ENCODE measurements at regions not wholly inside any gene's neighbourhood (a gene's known extent, or its start where the extent isn't known, plus 50 kb on each side); places are given as distances from the start of the nearest gene placed in this dataset.

DNA sequence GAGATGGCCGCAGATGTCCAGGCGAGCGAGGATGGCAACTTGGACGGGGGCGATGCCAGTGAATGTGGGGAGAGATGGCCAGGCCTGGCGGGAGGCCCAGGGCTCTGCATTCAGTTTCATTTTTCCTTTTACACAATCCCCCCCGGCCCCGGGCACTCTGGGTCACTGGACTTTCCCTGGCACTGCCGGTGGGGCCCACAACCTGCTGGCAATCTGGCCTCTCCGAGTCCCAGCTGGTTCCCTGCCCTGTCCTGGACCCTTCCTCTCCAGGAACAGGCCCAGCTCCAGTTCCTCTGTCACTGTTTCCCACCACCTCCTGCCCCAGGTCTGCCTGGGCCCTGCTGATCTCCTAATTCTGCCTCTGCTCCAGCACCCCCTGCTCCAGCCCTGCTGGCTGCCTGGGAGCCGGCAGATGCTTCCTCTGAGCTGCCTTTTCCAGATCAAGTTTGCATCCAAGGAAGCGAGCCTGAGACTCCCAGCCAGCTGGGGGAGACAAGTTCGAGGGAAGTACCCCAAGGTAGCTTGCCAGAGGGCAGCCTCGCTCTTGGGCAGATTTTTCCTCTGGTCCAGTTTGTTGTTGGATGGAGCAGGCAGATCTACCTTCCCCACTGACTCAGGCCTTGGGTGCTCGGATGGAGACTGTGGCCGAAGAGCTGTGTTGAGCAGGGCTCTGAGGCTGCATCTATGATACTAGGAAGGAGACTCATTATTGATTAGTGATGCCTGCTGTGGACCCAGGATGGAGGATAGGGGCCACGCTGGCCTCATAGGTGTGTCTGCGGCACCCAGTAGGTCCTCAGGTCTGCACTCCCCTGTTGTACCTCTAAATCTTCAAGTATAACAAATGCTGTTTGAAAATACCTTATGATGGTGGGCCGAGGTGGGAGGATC, 83.2 kb downstream of the CEBPB start:
- no peak for DNase-seq (ENCODE audit: low read depth)

DNA sequence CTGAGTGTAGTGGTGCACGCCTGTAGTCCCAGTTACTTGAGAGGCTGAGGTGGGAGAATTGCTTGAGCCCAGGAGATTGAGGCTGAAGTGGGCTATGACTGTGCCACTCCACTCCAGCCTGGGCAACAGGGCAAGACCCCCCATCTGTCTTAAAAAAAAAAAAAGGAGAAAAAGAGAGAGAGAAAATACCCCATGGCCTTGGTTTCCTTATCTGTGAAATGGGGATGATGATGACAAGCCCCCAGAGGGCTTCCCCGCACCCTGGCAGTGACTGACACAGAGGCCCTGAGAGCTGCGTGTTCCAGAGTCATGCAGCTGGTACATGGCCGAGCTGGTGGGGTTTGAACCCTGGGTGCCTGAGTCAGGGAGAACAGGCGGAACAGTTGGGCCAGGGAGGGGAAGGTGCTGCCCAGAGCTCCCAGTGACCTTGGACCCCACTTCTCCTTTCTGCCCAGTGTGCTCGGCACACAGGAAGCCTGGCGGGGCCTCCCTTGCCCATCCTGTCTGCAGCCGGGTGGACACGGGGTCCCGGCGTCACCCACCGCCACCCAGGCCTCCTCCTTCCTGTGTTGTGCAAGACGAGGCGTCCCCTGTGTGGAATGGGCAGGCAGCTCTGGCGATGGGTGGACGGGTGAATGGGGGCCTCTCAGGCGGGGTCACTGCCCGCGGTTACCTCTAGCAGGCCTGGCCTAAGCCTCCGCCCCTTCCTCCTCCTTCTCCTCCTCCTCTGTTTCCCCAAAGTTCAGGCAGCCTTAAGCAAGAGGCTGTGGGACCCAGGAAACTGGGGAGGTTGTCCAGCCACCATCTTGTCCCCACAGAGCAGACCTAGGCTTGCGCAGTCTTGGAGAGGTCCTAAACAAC, 84.2 kb downstream of the CEBPB start:
- DNase-seq (ENCODE audit: low read depth), result no peak

DNA sequence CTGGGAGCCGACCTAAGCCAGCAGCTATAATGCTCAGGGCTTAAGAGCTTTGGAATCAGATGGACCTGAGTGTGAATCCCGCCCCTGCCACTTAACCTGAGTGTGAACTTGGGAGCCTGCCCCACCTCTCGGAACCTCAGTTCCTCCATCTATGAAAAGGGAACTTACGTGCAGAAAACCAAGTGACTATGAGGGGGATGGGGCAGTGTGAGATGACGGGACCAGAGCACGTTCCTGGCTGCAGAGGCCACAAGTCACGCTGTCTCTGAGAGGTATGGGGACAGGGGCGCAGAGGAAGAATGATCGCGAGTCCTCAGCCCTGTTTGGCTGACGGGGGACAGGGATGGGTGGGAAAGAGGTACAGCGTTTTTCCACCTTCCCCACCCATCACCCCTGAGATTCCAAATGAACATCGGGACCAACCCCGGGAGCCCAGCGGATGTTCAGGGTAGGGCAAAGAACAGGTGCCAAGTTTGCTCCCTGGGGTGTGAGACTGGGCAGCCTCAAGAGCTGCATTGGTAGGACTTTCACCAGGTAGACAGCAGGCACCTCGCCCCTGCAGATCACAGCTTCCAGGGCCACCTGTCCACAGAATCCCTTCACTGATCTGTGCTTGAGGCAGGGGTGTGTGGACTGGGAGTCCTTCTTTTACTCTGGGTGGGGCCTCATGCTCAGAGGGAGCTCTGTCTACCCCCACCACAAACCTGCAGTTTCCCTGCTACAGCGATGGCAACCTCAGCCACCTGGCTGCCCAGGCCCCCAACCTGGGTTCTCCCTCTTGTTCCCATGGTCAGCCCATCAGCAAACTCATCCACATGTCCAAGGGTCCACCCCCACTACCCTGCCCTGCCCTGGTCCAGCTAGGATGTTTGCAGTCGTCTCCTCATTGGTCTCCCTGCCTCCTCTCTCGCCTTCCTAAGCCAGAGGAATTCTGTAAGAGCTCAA, 85.8 kb downstream of the CEBPB start:
- no peak for DNase-seq (ENCODE audit: low read depth)

DNA sequence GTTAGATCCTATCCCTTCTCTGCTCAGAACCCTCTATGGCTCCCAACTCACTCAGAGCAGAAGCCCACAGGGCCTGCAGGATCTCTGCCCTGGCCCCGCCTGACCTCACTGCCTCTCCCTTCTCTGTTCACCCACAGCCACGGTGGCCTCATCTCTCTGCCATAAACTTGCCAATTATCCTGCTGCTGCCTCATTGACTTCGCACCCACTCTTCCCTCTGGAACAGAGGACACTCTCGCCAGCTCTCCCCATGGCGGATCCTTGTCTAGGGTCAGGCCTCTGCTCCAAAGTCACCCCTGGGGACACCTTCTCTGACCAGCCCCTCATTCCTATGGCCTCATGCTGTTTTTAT, 86.4 kb downstream of the CEBPB start:
- no peak for DNase-seq (ENCODE audit: low read depth)

DNA sequence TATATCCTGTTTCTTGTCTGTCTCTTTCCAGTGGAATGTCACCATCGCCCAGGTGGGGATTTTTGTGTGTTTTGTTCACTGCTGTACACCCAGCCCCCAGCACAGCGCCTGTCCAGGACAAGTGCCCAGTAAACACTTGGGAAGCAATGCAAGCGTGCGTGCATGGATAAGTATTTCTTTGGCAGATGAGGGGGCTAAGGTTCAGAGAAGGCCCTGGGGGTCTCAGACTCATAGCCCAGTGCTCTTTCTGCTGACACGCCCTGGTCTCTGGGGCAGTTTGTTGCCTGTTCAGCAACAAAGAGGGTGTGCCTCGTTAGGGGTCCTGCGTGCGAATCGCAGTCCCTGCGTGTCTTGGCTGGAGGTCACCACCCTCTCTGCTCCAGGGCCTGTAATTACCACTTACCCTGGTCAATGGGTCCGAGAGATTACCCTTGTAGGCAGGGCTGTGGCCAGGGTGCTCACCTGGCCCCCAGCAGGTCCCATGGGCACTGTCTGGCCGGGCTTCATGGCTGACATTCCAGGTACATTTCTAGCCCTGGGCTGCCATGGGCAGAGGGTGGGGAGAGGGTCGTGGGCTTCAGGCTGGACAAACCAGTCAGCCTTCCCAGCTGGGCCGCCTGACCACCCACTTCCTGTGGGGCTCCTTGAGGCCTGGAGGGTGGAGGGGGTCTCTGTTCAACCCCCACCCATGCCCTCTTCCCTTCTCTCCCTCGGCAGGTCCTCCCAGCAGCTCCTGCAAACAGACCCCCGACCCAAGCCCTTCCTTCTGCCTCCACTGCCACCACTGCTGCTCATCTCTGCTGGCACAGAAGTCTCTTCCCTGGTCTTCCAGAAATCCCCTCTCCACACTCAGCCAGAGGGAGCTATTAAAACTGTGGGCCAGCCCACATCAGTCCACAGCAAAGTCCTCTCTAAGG, 87.1 kb downstream of the CEBPB start:
- DNase-seq (ENCODE audit: low read depth), result no peak

DNA sequence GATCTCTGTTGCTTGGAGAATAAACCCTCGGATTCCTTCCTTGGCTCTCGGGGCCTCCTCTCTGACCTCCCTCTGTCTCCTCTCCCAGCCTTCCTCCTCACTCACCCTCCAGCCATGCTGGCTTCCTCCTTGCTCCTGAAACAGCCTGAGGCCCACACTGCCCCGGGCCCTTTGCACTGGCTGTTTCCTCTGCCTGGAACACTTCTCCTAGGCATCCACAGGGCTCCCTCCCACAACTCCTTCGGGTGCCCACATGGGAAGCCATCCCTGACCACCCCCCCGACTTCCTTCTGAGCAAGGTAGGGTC, 87.7 kb downstream of the CEBPB start:
- no peak for DNase-seq (ENCODE audit: low read depth)

DNA sequence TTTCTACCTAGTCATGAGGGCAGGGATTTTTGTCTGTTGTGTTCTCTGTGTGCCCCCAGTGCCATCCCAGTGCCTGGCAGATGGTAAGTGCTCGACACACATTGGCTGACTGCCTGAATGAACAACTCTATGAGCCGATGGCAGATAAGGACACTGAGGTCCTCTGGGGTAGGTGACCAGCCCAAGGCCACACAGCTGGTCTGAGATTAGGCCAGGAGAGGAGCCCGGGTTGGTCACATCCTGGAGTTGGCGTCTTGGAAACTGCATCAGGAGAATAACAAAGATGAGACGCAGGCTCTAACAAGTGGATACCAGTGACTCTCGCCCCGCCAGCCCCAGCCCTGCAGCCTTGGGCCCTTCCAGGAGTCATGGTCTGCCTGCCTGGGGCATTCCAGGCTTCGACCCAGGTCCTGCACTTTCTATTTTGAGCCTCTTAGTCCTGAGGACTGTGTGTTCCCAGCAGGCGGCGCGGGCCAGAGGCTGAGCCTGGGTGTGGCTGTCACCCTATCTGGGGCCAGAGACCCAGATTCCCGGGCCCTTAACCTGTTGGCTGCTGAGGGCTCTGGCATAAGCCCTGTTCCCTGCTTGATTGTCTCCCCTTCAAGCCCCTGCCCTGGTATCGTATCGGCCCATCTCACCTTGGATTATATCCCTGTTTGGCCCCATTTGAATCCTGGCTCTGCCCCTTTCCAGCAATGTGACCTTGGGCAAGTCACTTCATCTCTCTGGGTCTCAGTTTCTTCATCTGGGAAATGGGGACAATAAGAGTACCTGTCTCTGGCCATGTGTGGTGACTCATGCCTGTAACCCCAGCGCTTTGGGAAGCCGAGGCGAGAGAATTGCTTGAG, 88.3 kb downstream of the CEBPB start:
- no peak for DNase-seq (ENCODE audit: low read depth)

DNA sequence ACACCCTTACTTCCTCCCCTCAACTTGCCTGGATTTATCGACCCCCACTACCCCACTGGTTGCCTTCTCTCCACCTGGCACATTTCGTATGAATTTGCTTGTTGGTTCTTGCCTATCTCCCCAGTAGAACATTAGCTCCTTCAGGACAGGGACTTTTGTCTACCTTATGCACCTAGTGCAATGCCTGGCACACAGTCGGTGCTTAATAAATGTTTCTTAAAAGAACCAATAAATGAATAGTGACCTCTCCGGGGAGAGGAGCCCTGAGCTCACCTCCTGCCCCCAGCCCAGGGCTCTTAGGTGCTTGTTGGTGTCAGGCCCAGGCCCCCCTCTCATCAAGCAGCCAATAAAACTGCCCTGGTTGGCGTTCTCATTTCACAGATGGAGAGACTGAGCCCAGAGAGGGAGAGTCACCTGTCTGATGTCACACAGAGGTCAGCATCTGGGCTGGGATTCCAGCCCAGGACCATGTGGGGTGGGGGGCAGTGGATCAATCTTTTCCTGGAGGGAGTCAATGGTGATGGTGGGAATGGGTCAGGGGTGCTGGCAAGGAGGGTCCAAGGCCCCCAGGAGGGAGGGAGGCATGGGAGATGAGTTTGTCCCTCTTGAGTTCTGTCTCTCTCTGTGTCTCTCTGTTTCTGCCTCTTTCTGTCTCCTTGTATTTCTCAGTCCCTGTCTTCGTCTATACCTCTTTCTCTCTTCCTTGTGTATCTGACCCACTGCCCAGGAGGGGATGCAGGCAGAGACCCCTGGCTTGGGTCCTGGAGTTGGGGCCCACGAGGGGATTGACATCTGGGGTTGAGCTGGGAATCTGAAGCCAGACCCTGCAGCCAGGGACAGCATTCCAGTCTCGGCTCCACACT, 89.6 kb downstream of the CEBPB start:
- no peak for DNase-seq (ENCODE audit: low read depth)

DNA sequence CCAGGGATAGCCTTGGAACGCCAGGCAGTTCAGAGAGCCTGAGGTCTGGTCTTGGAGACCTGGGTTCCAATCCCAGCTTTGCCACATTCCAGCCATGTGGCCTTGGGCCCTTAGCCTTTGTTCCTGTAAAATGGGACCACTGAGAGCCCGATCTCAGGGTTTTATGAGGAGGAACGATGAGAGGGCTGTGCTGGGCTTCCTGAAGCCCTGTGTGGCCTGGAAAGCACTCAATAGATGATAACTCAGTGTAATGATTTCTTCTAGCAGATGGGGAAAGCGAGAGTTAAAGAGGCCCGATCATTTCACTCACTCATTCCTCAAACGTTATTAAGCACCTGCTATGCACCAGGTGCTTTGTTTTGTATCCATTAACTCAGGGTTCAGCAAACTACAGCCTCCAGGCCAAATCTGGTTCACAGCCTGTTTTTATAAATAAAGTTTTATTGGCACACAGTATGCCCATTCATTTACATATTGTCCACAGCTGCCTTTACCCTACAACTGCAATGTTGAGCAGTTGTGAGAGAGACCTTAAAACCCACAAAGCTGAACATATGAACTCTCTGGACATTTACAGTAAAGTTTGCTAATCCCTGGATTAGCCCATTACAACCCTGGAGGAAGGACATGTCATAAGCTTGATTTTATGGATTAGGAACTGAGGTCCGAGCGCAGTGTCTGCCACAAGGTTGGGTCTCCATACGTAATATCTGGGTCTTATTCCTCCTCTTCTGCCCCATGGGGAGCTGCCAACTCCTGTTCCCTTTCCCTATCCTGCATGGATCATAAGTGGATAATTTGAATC, 90.4 kb downstream of the CEBPB start:
- DNase-seq (ENCODE audit: low read depth), result no peak

DNA sequence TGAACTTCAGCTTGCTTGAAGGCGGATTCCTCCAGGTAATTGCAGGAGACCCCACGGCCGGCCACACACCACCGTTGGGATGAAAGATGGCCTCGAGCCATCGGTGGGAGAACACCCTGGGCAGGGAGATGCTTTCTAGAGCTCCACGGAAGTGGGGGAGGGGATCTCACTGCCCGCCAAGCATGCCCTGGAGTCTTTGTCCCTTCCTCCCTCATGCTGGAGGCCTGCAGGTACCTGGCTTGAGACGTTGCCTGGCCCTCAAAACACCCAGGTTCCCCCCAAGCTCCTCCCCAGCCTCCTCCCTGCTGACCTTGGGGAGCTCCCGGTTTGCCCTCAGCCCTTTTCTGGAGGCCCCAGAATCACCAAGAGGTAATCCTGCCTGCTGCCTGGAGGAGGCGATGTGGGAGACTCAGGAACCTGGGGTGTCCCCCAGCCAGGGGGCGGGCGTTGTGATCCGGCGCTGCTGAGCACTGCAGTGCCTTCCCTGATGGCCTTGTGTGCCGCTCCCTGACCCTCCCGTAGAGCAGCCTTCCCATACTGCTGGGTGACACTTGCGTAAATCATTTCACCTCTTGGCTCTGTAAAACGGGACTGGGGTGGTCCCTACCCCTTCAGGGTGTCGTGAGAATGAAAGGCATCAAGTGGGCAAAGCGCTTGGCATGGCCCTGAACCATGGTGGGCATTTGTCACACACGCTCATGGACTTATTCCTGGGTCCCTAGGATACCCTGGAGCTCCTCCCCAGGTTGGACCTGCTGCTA, 91.4 kb downstream of the CEBPB start:
- DNase-seq (ENCODE audit: low read depth), result no peak

DNA sequence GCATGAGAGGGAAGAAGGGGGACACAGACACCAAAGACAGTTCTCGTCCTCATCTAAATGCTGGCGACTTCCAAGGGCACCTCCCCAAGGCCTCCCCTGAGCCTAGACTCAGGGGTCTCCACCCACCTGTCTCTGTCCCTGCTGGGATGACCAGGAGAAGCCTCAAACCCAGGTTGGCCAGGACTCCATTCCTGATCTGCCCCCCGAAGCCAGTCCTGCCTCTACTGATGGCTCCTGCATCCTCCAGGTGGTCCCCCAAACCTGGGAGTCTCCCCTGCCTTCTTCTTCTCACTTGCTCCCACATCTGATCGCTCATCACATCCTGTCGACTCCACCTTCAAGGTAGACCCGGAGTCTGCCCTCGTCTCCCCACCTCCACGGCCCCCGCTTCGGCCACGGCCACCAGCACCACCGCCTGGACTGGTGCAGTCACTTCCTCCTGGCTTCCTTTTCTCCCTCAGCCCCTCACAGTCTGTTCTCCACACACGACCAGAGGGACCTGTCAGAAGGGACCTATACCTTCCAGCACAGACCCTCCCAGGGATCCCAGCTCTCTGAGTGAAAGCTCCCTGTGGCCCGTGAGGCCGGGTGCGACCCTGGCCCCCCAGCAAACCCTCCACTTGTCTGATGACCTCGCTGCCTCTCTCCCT, 92.1 kb downstream of the CEBPB start:
- DNase-seq (ENCODE audit: low read depth), result no peak

DNA sequence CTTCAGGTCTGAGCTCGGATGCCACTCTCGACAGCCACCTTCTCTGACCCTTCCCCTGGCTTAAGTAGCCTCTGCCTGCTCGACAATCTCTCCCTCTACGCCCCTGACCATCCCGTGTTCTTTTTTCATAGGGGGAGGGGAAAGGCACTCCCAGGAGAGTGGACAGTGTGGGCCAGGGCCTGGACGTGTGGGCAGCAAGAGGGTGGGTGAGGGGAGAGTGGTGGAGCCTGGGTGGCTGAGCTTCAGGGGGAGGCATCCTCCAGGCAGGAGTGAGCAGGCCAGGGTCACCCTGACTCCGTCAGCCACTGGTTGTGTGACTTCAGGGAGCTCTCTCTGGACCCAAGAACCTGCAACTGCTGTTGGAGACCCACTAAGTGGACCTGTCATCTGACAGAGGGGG, 92.7 kb downstream of the CEBPB start:
- DNase-seq (ENCODE audit: low read depth), result no peak

DNA sequence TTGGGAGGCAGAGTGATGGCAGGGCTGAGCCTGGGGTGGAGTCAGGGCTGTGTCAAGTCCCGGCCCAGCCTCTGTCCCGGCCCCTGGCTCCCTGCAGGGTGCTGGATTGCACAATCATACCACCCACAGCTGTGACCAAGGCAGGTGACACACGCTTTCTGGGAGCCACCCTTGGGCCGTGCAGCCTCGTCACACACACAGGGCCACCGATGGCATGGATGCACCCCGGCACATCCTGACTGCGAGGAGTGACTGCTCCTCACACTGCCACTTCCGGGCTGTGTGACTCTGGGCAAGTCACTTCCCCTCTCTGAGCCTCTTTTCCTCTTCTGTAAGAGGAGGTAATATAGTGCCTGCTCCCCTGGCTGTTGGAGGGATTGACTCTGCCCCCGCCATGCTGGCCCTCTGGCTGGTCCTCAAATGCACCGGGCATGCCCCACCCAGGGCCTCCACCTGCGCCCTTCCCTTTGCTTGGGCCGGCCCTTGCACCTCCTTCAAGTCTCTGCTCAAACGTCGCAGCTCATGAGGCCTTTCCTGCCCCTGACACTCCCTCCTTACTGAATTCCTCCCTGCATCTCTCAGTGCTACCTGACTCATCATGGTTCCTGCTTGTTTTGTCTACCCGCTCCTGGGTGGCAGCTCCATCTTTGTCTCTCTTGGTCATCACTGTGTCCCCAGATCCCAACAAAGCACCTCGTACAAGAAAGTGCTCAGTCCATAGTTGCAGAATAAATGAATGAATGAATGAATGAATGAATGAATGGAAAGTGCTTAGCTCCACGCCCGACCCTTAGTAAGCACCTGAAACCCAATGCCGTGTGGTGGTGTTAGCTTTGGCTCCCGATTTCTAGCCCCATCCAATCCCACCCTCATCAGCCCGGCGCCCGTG, 93.5 kb downstream of the CEBPB start:
- DNase-seq (ENCODE audit: low read depth), result no peak

DNA sequence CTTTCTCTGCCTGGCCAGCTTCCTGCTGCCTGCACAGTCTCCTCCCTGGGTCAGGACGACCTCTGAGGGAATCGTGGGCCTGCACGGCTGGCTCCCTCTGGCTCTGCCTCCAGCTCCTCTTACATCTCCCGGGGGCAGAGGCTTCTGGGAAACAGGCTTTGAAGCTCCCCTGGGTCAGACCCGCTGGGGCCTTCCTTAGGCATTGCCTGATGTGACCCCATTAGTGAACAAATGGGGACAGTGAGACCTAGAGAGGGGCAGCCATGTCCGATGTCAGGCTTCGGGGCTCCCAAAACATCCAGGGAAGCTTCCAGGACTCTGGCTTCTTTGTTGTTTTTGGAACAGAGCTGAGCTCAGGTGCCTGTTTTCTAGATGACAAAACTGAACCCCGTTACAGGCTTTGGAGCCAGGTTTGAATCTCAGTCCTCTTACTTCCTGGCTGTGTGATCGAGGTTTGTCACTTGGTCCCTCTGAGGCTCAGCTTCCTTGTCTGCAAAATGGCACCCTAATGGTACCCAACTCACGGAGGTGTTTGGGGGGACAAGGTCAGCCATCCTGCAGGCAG, 94.3 kb downstream of the CEBPB start:
- DNase-seq (ENCODE audit: low read depth), result no peak

DNA sequence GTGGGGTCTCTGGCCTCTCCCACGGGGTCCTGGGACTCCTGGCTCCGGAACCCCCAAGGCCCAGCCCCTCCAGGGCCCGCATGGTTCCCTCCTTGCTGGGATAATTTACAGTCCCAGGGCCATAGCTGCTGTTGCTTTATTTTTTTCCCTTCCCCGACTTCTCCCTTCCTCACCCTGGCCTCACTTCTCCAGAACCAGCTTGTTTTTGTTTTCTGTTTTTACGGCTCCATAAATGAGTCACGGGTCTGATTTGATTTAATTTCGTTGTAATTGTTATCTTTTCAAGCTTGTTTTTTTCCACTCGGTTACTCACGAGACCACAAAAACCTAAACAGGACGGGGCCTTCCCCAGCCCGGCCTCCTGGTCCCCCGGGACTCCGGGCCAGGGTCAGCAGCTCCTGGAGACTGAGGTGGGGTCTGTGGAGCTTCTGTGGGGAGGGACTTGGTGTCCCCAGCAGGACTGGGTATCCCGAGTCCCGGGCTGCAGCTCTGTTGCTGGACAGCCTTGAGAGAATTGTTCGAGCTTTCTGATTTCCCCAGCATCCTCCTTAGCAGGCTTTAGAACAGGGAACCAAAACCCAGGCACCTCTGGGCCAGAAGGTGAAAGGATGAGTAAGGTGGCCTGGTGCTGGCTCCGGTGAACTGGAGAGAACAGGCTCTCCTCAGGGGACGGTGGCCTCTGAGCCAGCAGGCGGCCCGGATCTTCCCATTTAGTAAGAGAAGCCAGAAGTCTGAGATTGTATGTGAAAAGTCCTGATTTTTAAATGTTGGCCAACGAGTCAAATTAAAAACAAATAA, 94.9 kb downstream of the CEBPB start:
- no peak for DNase-seq (ENCODE audit: low read depth)

Data from stimulated activated CD8-positive, alpha-beta memory T cell treated with anti-CD3 and anti-CD28 coated beads, Interleukin-15, amount 100 ng/mL, for 24 hours (primary cell).